ENCODE measurements at regions not wholly inside any gene's neighbourhood (a gene's known extent, or its start where the extent isn't known, plus 50 kb on each side); places are given as distances from the start of the nearest gene placed in this dataset.

DNA sequence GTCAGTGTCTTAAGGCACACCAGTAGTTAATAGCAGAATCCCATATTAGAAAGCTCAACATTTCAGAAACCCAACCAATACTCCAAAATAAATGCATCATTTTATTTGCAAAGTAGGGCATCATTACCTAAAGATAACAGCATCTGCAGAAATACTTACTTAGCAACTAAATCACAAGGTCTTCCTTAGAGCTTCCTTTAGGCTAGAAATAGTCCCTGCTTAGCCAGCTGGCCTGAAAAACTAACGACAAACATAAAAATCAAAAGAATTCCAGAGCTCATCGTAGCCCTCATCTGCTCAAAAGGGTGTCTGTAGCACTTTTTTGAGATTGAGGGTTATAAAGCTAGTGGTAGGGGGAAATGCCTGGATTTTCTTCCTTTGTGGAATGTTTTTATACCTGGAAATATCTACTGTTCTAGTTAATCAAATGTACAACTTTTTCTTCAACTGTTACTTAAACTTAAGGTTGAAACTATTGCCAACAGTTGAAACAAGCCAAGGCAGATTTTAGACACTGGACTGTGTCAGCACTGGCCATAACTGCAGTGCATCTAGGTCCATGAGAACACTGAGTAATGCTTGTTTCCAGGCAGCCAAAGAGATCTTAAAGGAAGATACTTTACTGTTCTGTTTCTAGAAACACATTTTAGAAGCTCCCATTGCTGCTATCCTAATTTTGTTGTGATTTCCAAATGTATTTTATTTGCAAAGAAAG lies 129.4 kb upstream of the RASA1 start:
- Histone ChIP-seq H3K27me3 (ENCODE audit: control insufficient read depth, extremely low read depth, insufficient read depth, low read length) (no peaks in the 10 kb centered on the region), H3K9ac (ENCODE audit: control insufficient read depth, extremely low read depth, insufficient read depth, low read length) (no peak overlapping the region), H3K36me3 (ENCODE audit: control insufficient read depth in 2 of 2, extremely low read depth in 1 of 2, insufficient read depth in 2 of 2, low read length in 2 of 2) (no peaks in the 10 kb centered on the region), H3K27ac (ENCODE audit: control insufficient read depth, insufficient read depth, low read length) (no peak overlapping the region), H3K4me1 (ENCODE audit: control insufficient read depth, extremely low read depth, insufficient read depth, low read length) (peaks cover 10% of the 10 kb centered on the region), H2AFZ (ENCODE audit: control insufficient read depth, low read length) (peak overlapping the region; percentile 34), H3K4me3 (ENCODE audit: control insufficient read depth in 2 of 3, extremely low read depth in 1 of 3, insufficient read depth in 2 of 3, low read depth in 1 of 3, low read length in 3 of 3) (no peak overlapping the region), H3K79me2 (ENCODE audit: control insufficient read depth, insufficient read depth, low read length) (no peaks in the 10 kb centered on the region), H3K9me3 (ENCODE audit: control insufficient read depth, low read depth, low read length) (no peaks in the 10 kb centered on the region), H4K20me1 (ENCODE audit: control insufficient read depth, extremely low read depth, insufficient read depth, low read length) (no peaks in the 10 kb centered on the region), H3K4me2 (ENCODE audit: control insufficient read depth, extremely low read depth, insufficient read depth, low read depth, low read length) (no peak overlapping the region), H3K9me1 (ENCODE audit: control insufficient read depth, extremely low read depth, insufficient read depth, low read length) (no peaks in the 10 kb centered on the region)
- dilution Hi-C loops (cut with MboI; ENCODE audit: extremely low pct_ligation_motif_present, low sequenced_read_pairs): no loop called here
- DNase-seq (ENCODE audit: low read depth, low spot score): no peak
- FAIRE-seq: peak; percentile 43
- TF ChIP-seq EZH2 (IDR thresholded peaks at IDR 0.05; ENCODE audit: low read length): no peak
- TF ChIP-seq, protein P1, sequence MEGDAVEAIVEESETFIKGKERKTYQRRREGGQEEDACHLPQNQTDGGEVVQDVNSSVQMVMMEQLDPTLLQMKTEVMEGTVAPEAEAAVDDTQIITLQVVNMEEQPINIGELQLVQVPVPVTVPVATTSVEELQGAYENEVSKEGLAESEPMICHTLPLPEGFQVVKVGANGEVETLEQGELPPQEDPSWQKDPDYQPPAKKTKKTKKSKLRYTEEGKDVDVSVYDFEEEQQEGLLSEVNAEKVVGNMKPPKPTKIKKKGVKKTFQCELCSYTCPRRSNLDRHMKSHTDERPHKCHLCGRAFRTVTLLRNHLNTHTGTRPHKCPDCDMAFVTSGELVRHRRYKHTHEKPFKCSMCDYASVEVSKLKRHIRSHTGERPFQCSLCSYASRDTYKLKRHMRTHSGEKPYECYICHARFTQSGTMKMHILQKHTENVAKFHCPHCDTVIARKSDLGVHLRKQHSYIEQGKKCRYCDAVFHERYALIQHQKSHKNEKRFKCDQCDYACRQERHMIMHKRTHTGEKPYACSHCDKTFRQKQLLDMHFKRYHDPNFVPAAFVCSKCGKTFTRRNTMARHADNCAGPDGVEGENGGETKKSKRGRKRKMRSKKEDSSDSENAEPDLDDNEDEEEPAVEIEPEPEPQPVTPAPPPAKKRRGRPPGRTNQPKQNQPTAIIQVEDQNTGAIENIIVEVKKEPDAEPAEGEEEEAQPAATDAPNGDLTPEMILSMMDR (optimal IDR thresholded peaks at IDR 0.05 in 1 of 3, IDR thresholded peaks at IDR 0.05 in 1 of 3, conservative IDR thresholded peaks at IDR 0.05 in 1 of 3; ENCODE audit: extremely low read depth in 1 of 3, insufficient read depth in 2 of 3, low read length in 3 of 3): no peak

DNA sequence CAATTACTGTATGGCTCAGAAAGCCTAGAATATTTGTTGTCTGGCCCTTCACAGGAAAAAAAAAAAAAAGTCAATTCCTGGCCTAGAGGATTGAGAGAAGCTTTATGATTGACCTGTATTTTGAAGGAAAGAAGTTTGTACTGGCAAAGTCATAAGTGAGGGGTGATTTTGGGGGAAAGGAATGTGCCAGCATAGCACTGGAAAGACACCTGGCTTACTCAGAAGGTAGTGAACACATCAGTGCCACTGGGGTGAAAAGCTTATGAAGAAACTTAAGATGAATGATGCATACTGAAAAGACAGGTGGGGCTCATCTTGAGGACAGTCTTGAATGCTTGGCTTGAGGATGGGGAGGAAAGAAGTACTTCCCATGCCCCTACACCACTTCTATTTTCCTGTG lies 127.9 kb upstream of the RASA1 start:
- FAIRE-seq (peak; percentile 85), DNase-seq (ENCODE audit: low read depth, low spot score) (no peak)
- no peak overlapping the region for H3K9ac ChIP-seq (ENCODE audit: control insufficient read depth, extremely low read depth, insufficient read depth, low read length)
- no peaks in the 10 kb centered on the region for H3K9me3 ChIP-seq (ENCODE audit: control insufficient read depth, low read depth, low read length)
- dilution Hi-C loops (cut with MboI; ENCODE audit: extremely low pct_ligation_motif_present, low sequenced_read_pairs): no loop called here
- H3K4me1 ChIP-seq (ENCODE audit: control insufficient read depth, extremely low read depth, insufficient read depth, low read length): peaks cover 10% of the 10 kb centered on the region
- H3K4me3 ChIP-seq (ENCODE audit: control insufficient read depth in 2 of 3, extremely low read depth in 1 of 3, insufficient read depth in 2 of 3, low read depth in 1 of 3, low read length in 3 of 3): no peak overlapping the region
- no peak overlapping the region for H3K4me2 ChIP-seq (ENCODE audit: control insufficient read depth, extremely low read depth, insufficient read depth, low read depth, low read length)
- H4K20me1 ChIP-seq (ENCODE audit: control insufficient read depth, extremely low read depth, insufficient read depth, low read length): no peaks in the 10 kb centered on the region
- no peak overlapping the region for H2AFZ ChIP-seq (ENCODE audit: control insufficient read depth, low read length)
- no peaks in the 10 kb centered on the region for H3K79me2 ChIP-seq (ENCODE audit: control insufficient read depth, insufficient read depth, low read length)
- H3K27ac ChIP-seq (ENCODE audit: control insufficient read depth, insufficient read depth, low read length): no peak overlapping the region
- no peaks in the 10 kb centered on the region for H3K36me3 ChIP-seq (ENCODE audit: control insufficient read depth in 2 of 2, extremely low read depth in 1 of 2, insufficient read depth in 2 of 2, low read length in 2 of 2)
- TF ChIP-seq EZH2 (IDR thresholded peaks at IDR 0.05; ENCODE audit: low read length): no peak
- TF ChIP-seq, protein P1 (optimal IDR thresholded peaks at IDR 0.05 in 1 of 3, IDR thresholded peaks at IDR 0.05 in 1 of 3, conservative IDR thresholded peaks at IDR 0.05 in 1 of 3; ENCODE audit: extremely low read depth in 1 of 3, insufficient read depth in 2 of 3, low read length in 3 of 3): no peak
- H3K9me1 ChIP-seq (ENCODE audit: control insufficient read depth, extremely low read depth, insufficient read depth, low read length): no peaks in the 10 kb centered on the region
- no peaks in the 10 kb centered on the region for H3K27me3 ChIP-seq (ENCODE audit: control insufficient read depth, extremely low read depth, insufficient read depth, low read length)
